MM.1S (cell line): ENCODE measurements at regions not wholly inside any gene's neighbourhood (a gene's known extent, or its start where the extent isn't known, plus 50 kb on each side); places are given as distances from the start of the nearest gene placed in this dataset.

Experiments
- DNase-seq: peaks from one replicate; pipeline ENCODE4 v3.0.0-alpha.2; 2015
- H2AFZ ChIP-seq: fragments of 300-600 bp; sonication (generic); 2 replicates; pipeline ENCODE4 v1.6.0; 2016; ENCODE audit warnings: antibody characterized with exemption, low read length
- H3F3A ChIP-seq: fragments of 300-600 bp; sonication (generic); 2 replicates; pipeline ENCODE4 v1.6.1; 2016; ENCODE audit warnings: mild to moderate bottlenecking, antibody characterized with exemption, low read length, moderate library complexity, mixed read lengths; ENCODE audit not compliant: insufficient read depth
- H3K27ac ChIP-seq: fragments of 300-600 bp; sonication (generic); 2 replicates; pipeline ENCODE4 v1.5.1; 2016; ENCODE audit warnings: mild to moderate bottlenecking, low read length
- H3K27me3 ChIP-seq: fragments of 300-600 bp; sonication (generic); replicated peaks from 2 replicates; pipeline ENCODE4 v1.6.0; 2016; ENCODE audit warnings: low read length; ENCODE audit not compliant: insufficient read depth
- H3K36me3 ChIP-seq: fragments of 300-600 bp; sonication (generic); replicated peaks from 2 replicates; pipeline ENCODE4 v1.6.1; 2016; ENCODE audit warnings: mild to moderate bottlenecking, low read length, mixed read lengths; ENCODE audit not compliant: insufficient read depth
- H3K4me1 ChIP-seq: fragments of 300-600 bp; sonication (generic); 2 replicates; pipeline ENCODE4 v1.6.1; 2016; ENCODE audit warnings: low read length, mixed read lengths
- H3K4me2 ChIP-seq: fragments of 300-600 bp; sonication (generic); 2 replicates; pipeline ENCODE4 v1.6.0; 2016; ENCODE audit warnings: low read depth, low read length
- H3K4me3 ChIP-seq: fragments of 300-600 bp; sonication (generic); 2 replicates; pipeline ENCODE4 v1.5.1; 2016; ENCODE audit warnings: low read length, mixed read lengths
- H3K79me2 ChIP-seq: fragments of 300-600 bp; sonication (generic); 2 replicates; pipeline ENCODE4 v1.6.1; 2016; ENCODE audit warnings: mixed run types, low read length, mixed read lengths
- H3K9ac ChIP-seq: fragments of 300-600 bp; sonication (generic); 2 replicates; pipeline ENCODE4 v1.6.1; 2016; ENCODE audit warnings: low read length, mixed read lengths
- H3K9me2 ChIP-seq: fragments of 300-600 bp; sonication (generic); replicated peaks from 2 replicates; pipeline ENCODE4 v1.6.1; 2016; ENCODE audit warnings: mild to moderate bottlenecking, low read length, mixed read lengths; ENCODE audit not compliant: insufficient read depth
- H3K9me3 ChIP-seq: fragments of 300-600 bp; sonication (generic); replicated peaks from 2 replicates; pipeline ENCODE4 v1.6.1; 2016; ENCODE audit warnings: mild to moderate bottlenecking, low read length, mixed read lengths; ENCODE audit not compliant: insufficient read depth
- H4K20me1 ChIP-seq: fragments of 300-600 bp; sonication (generic); 2 replicates; pipeline ENCODE4 v1.6.1; 2016; ENCODE audit warnings: mild to moderate bottlenecking, low read length, moderate library complexity, mixed read lengths; ENCODE audit not compliant: insufficient read depth
- CTCF ChIP-seq: fragments of 300-600 bp; sonication (generic); IDR thresholded peaks from 2 replicates; pipeline ENCODE4 v1.5.1; 2016; ENCODE audit warnings: antibody characterized with exemption, low read length, mixed read lengths
- EZH2 ChIP-seq: fragments of 300-600 bp; sonication (generic); optimal IDR thresholded peaks from 2 replicates; pipeline ENCODE3; 2017; ENCODE audit warnings: low read depth, mild to moderate bottlenecking, antibody characterized with exemption, low read length, mixed read lengths
- EZH2phosphoT487 ChIP-seq: fragments of 300-600 bp; sonication (generic); IDR thresholded peaks from 2 replicates; pipeline ENCODE4 v1.6.1; 2018; ENCODE audit warnings: antibody characterized with exemption, low read length

- H3K4me2 ChIP-seq = no peak overlapping the region
- H3K36me3 ChIP-seq = no peaks in the 10 kb centered on the region
- TF ChIP-seq EZH2 = no peak
- TF ChIP-seq EZH2phosphoT487 = no peak
- TF ChIP-seq CTCF = no peak
- no peaks in the 10 kb centered on the region for H4K20me1 ChIP-seq
- H3F3A ChIP-seq = no peaks in the 10 kb centered on the region
- no peaks in the 10 kb centered on the region for H3K9me3 ChIP-seq
- H3K4me3 ChIP-seq = no peak overlapping the region
- no peaks in the 10 kb centered on the region for H3K9me2 ChIP-seq
- H3K79me2 ChIP-seq = no peaks in the 10 kb centered on the region
- H3K9ac ChIP-seq = no peak overlapping the region
- no peak for DNase-seq
- no peak overlapping the region for H3K27ac ChIP-seq
- H3K27me3 ChIP-seq = no peaks in the 10 kb centered on the region
- no peaks in the 10 kb centered on the region for H3K4me1 ChIP-seq
- no peak overlapping the region for H2AFZ ChIP-seq
Measured at GRCh38 chr20:48528346-48528745, 299.5 kb downstream of the PREX1 start.

- no peak overlapping the region for H2AFZ ChIP-seq
- no peaks in the 10 kb centered on the region for H4K20me1 ChIP-seq
- H3F3A ChIP-seq = no peaks in the 10 kb centered on the region
- H3K79me2 ChIP-seq = no peaks in the 10 kb centered on the region
- no peak overlapping the region for H3K9ac ChIP-seq
- H3K4me1 ChIP-seq = no peaks in the 10 kb centered on the region
- DNase-seq = no peak
- no peaks in the 10 kb centered on the region for H3K36me3 ChIP-seq
- no peak overlapping the region for H3K27ac ChIP-seq
- H3K4me3 ChIP-seq = no peak overlapping the region
- TF ChIP-seq EZH2 = no peak
- no peak for TF ChIP-seq EZH2phosphoT487
- no peak for TF ChIP-seq CTCF
- no peaks in the 10 kb centered on the region for H3K9me2 ChIP-seq
- H3K4me2 ChIP-seq = no peak overlapping the region
- no peaks in the 10 kb centered on the region for H3K9me3 ChIP-seq
- no peaks in the 10 kb centered on the region for H3K27me3 ChIP-seq
Measured at GRCh38 chr20:48527771-48528170, 300.0 kb downstream of the PREX1 start.

GRCh38 chr20:48526936-48527335 lies 300.9 kb downstream of the PREX1 start:
- Histone ChIP-seq H2AFZ (no peak overlapping the region), H3K4me1 (no peaks in the 10 kb centered on the region), H3K4me3 (no peak overlapping the region), H3K79me2 (no peaks in the 10 kb centered on the region), H3F3A (no peaks in the 10 kb centered on the region), H3K9me2 (no peaks in the 10 kb centered on the region), H3K9ac (no peak overlapping the region), H3K4me2 (no peak overlapping the region), H3K27ac (no peak overlapping the region), H4K20me1 (no peaks in the 10 kb centered on the region), H3K9me3 (no peaks in the 10 kb centered on the region), H3K36me3 (no peaks in the 10 kb centered on the region), H3K27me3 (no peaks in the 10 kb centered on the region)
- TF ChIP-seq CTCF = no peak
- TF ChIP-seq EZH2phosphoT487 = no peak
- TF ChIP-seq EZH2 = no peak
- DNase-seq = no peak
